HG03342 (cell line): ENCODE measurements at regions not wholly inside any gene's neighbourhood (a gene's known extent, or its start where the extent isn't known, plus 50 kb on each side); places are given as distances from the start of the nearest gene placed in this dataset.
A peak's percentile ranks its signal among the peaks of the same experiment; 100 is the strongest.
"Not testable (repeated sequence)": the region's sequence is repeated elsewhere in the genome, so short reads cannot be mapped to it uniquely, and the experiment has no call there.

Experiments
- ATAC-seq: cut with Tn5 transposase; IDR thresholded peaks from one replicate; pipeline ENCODE4 v1.9.1; 2021; ENCODE audit warnings: mild to moderate bottlenecking, moderate library complexity; ENCODE audit not compliant: unreplicated experiment

DNA sequence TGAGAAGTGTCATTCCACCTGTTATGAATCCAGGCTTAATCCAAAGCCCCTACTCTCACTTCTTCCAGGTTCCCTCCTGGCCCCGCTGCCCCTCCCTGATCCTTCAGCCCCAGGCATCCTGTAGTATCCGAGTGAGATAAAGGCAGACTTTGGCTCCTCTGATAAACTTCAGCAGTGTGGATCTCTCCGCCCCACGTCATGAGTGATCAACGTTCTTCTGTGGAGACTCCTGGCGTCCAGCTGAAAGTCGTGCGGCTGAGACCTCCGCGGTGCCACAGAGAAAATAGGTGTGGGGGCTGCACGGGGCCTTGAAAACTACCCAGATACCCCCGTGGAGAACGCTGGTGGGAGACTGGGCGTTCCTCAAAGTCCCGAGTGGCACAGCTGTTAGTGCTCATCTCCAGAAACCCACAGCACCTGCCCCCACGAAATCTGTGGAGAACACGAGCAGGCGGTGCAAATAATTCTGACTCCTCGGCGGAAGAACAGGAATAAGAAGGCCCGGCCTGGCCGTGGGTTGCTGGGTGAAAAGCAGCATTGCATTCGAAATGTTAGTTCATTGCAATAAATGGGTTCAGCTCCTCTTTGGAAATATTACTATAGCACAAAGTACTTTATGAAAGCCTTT is 180.0 kb upstream of the RGS6 start:
- ATAC-seq = no peak

DNA sequence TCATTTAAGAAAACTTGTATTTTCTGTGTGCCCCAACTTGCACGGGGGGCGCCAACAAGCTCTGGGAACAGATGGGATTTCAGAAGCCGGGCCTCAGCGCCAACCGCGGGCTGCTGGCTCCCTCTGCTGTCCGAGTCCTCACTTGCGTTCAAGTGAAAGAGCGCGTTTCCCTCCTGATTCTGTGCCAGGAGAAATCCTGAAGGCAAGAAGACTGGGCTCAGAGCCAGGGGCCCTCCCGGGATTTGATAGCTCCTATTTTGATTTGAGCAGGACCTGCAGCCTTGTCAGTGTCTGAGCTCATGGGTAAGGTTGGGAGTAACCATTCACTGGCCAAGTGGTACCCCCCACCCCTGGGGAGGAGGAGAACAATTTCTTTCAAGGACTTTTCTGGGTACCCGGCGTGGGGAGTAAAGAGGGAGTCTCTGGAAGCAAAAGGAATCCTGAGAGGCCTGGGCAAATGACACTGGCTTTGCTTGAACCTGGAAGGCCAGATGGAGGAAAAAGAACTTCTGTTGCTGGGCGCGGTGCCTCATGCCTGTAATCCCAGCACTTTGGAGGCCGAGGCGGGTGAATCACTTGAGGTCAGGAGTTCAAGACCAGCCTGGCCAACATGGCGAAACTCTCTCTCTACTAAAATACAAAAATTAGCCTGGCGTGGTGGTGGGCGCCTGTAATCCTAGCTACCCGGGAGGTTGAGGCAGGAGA is 179.0 kb upstream of the RGS6 start:
- no peak for ATAC-seq

DNA sequence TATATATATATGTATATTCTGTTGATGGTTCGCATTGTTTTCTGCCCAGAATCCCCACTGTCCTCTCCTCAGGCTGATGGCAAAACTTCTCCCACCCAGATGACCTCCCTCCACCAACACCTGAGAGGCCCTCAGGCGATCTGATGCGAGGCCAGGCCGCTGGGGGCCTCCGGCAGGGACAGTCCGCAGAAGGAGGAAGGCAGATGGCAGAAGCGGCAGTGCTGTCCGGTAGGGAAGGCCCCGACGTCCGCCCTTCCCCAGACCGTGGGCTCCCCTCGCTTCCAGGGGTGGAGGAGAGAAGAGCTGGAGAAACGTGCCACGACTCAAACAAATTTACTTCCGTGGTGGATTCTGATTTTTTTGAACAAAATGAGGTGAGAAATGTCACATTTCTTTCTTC is 178.3 kb upstream of the RGS6 start:
- ATAC-seq = no peak

DNA sequence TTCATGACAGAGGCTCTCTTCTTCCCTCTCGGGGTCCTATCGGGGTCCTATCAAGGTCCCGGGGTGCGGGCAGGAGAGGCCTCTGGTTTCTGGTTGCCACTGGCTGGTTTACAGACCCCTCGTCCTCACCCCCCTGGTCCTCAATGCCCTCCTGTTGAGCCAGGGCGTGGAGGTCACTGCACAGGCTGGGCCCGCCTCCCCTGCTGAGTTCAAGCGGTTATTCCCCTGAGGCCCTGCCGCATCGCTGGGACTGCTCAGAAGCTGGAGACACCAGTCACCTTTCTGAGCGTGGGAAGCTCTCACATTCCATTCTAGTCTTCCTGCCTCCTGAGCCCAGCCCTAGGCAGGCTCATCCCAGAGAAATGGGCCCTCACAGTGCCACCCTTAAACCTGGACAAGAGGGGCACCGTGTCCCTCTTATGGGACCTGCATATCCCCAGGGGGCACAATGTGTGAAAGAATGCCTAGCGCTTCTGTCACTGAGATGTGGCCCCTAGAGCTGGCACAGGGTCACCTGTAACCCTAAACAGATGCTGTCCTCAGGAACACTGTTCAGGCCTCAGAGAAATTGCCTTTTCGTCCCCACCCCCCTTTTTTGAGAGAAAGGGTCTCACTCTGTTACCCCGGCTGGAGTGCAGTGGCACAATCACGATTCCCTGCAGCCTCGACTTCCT is 177.7 kb upstream of the RGS6 start:
- ATAC-seq = no peak

DNA sequence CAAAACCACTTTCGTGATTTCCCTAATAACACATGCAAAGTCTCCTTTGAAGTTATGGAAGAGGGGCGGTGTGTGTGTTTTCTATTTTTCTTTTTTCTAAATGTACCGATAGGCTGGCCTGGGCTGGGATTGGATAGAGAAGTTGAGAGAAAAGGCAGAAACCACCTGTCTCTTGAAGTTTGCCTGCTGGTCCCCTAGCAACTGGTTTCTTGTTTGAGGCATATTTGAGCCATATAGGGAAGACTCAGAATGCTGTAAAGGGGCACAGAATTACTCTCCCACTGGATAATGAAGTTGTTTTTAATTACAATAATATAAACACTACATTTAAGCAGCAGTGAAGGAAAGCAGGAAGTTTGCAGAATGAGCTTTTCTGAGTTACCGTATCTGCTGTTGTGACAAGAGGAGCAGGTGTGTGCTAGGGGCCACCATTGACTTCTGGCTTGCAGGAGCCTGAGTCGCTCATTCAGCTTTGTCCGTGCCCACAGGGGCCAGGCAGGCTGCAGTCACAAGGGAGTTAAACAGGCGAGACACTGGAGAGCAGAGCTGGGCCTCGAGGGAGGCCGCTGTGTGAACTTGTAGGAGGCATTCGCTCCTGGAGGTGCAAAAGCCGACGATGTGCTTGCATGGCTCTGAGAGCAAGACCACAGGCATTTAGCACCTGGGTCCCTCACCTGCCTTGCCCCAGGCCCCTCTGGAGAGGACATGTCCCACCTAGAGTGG is 173.8 kb upstream of the RGS6 start:
- no peak for ATAC-seq

DNA sequence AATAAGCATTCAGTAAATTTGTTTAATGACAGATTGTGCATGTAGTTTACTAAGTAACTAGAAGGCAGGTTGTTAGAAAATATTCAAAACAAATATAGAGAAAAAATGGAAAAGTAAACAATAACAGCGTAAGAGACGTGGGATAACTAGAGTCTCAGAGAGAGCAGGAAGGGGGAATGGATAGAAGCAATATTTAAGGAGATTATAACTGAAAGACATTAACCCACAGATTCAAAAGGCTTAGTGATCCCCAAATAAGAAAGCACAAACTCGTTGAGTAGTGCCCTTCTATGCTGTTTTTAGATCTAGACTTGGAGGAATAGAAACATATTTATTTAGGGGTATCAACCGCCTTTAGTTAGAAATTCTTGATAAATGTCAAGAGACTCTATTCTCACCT is 169.7 kb upstream of the RGS6 start:
- no peak for ATAC-seq

DNA sequence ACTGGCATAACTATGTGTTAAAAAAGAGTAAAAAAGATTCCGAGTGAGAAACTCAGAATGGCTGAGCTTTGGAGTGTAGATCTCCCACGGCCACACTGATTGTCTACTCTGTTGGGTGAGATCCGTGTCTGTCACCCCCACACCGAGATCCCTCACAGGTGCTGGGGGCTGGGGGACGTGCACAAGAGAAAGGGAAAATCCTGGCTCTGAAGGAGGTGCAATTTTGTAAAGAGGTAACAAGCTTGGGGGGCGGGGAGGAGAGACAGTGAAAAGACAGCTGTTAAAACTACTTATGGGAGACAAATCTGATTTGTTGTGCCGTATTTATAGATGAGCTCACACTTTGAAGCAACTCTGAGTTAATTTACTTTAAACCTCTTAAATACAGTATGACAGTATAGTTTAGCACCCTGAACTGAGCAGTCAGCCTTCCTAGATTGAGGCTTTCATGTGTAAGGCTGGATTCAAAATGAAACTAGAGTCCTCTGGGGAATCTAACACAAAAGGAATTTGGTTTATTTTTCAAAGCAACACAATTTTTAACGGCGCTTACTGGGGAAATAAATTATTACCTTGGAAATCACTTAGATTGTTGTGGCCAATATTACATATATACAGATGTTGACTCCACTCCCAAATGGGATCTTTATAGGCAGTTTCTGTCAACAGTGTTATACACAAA is 167.4 kb upstream of the RGS6 start:
- no peak for ATAC-seq

DNA sequence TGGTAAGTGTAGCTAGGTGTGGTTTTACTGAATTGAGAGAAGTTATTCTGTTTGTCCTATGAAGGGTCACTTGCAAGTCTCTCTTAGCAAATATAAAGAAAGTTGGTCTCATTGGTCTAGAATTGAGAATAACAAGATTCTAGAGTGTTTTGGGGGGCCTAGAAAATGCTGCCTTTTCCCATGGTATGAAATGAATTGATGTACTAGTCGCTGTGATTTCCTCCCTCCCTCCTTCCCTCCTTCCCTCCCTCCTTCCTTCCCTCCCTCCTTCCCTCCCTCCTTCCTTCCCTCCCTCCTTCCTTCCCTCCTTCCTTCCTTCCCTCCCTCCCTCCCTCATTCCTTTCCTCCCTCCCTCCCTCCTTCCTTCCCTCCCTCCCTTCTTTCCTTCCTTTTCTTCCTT is 166.7 kb upstream of the RGS6 start:
- no peak for ATAC-seq

DNA sequence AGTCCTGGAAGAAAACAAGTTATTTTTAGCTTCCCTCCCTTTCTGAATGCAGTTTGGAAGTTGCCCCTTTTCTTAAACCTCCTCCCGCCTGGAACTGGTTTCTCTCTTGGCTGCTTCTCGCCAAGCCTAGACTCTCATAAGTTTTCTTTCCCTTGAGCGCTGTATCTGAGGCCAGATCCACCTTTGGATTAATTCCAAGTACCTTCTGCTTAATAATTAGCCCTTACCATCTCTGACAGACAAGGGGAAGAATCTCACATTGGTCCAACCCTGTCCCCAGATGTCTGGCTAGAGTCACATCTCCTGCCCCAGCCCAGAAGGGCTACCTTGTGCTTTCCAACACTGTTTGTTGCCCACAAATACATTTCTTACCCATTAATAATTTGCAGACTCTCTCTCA is 161.8 kb upstream of the RGS6 start:
- no peak for ATAC-seq

DNA sequence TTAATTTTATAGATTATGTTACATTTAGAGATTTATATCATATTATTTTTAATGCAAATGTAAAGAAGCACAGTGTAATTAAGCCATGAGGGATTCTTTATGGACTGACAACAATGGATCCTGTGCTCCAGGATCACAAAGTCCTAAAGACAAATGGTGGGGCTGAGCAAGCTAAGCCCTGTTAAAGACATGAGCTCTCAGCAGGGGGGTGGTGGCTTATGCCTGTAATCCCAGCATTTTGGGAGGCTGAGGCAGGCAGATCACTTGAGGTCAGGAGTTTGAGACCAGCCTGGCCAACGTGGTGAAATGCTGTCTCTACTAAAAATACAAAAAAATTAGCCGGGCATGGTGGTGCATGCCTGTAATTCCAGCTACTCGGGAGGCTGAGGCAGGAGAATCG is 160.8 kb upstream of the RGS6 start:
- ATAC-seq = not testable (repeated sequence)

DNA sequence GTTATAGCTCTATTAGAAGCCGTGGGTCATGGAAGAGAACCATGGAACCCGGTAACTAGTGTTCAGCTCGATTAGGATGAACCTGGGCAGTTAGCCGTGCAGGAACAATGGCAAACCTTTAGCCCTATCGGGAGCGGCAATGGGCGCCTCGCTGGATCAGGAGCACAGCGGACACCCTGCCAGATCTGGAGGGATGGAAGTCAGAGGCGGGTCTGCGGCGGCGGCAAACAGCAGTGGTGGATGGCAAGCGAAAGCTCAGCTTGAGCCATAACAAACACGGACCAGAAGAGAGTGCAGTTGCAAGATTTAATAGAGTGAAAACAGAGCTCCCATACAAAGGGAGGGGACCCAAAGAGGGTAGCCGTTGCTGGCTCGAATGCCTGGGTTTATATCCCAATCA is 160.2 kb upstream of the RGS6 start:
- ATAC-seq = not testable (repeated sequence)

DNA sequence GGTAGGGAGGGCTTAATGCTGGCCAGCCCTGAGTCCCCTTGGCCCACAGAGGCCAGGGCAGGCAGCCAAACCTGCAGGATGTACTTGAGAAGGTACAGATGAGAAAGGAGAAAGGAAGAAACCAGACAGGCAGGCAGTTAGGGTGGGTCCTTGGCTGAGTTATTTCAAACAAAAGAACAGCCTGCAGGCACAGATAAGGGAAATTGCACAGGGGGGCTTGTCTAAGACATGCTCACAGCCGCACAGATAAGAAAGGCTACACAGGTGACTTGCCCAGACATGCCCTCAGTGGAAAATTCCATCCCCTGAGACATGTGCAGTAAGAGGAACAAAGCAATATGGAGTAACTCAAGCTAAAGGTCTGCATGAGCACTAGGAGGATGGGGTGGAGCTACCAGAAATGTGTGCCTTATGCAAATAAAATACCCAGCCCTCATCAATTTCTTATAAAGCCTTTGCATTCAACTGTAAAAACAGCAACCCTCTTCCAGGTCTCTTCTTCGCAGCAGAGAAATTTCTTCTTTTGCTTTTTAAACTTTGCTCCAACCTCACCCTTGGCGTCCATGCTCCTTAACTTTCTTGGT is 158.2 kb upstream of the RGS6 start:
- no peak for ATAC-seq

DNA sequence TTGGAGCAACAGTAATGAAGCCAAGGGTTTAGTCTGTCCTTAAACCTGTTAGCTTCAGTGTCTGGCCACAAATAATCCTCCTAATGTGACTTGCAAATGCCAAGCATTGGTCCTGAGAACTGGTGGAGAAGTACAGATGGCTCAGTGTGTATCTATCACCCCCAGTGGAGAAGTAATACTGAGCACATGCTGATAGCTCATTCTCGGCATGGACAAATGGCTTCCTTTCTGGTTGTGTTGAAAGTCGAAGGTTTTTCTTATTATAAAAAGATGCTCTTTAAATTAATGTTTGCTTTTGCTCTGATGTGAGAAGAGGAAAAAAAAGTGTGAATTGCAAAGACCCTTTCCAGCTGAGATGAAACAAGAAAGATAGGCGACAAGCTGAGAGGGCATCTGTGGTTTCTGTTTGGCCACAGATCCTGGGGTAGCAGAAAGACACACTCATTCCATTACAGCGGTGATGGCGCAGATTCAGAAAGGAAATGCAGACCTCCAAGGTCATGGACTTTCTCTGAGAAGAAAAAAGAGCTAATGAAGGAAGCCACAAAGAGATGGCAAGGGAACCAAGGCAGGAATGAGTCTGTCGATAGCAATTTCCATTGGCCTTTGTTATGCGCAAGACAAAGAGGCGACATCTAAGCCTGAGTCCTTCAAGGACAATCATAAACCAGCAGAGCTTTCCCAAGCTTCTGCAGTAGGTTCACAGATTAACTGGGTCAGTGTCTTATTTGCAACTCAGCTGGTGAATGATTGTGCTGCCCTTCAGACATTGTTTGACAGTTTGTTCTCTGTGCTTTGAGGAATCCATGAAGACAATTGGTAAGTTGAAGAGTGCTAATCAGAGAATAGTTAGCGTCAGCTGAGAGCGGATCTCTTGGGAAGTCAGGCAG is 155.5 kb upstream of the RGS6 start:
- peak; percentile 51 for ATAC-seq

DNA sequence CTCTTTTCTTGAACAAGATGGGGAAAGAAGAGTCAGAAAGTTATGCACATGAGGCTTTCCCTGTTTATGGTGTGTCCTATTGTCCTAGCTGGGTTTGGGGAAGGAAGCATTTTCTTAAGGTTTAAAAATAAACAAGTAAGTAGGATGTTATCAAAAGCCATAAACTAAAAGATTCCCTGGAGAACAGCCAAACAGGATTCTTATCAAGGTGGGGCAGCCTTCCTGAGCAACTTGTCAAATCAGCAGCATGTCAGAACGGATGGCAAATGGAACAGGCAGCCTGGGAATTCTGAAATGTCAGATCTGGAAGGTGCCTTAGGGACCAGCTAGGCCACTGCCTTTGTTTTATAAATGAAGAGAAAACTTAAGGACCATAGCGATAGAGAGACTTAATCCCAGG is 152.2 kb upstream of the RGS6 start:
- ATAC-seq = no peak

DNA sequence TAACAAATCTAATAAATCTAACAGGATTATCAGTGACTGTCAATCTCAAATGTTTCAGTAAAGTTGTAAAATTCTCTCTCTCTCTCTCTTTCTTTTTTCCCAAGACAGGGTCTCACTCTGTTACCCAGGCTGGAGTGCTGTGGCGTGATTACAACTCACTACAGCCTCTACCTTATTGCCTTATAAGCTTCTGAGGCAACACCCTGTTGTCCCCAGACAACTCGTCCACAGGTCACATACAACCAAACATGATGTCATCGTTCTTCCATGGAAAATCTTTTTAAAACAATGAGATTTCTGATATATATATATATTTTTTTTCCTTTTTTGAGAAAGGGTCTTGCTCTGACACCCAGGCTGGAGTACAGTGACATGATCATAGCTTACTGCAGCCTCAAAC is 151.4 kb upstream of the RGS6 start:
- ATAC-seq = no peak

DNA sequence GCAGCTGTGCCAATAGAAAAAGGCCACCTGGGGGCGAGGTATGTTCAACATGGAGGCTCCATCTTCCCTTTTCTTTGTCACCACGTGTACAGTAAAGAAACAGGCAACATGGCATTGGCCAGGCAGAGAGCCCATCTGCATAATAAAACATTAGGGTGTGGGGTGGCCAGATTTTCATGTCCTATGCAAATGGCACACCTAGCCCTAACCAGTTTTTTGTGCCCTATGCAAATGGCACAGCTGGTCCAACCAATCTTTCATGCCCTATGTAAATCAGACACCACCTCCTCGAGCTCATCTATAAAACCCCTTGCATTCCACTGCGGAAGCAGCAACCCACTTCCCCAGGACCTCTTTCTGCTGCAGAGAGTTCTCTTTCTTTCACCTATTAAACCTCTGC is 149.1 kb upstream of the RGS6 start:
- ATAC-seq = no peak

DNA sequence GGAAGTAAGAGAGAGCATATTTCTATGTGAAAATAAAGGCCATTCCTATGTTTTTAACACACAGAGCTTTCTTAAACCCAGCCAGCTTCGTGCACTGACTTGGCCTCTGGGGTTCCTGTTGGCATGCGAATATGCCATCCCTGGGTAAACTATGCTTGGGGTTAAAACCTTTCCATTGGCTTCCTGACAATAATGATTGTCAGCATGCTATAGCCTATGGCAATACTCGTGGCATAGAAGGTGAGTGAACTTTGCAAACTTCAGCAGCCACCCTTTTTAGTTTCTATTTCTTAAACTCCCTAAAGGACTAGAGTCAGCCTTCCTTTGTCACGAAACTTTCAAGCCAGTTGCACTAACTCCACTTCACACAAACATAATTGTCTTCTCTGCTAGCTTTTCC is 148.4 kb upstream of the RGS6 start:
- no peak for ATAC-seq

DNA sequence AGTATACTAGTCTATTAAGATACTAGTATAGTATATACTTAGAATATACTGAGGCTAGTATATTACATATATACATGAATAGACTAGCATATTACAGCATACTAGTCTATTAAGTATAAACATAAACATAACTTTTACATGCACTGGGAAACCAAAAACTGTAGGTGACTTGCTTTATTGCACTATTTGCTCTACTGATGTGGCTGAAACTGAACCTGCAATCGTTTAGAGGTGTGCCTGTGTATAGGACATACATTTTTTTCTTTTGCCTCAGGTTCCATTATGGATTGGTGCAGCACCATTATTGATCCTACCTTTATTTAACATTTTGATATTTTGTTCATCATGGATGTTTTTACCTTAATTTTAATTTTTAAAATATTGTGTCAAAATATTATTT is 143.2 kb upstream of the RGS6 start:
- no peak for ATAC-seq

DNA sequence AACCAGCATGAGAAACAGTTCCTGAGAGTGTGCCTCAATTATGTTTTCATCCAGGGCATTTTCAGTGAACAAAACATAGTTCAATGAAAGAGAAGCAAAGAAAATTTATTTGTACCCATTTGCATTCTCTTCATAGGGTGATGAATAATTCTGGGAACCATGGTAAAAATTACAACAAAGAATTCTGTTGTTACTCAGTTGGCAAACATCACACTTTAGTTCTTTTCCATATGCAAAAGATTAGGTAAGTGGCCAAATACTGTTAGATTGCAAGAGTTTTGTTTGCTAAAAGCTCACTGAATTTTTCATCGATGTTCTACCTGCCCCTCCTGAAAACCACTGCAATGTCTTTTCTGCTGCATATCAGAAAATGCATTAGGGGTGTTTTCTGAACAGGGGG is 132.4 kb upstream of the RGS6 start:
- no peak for ATAC-seq

DNA sequence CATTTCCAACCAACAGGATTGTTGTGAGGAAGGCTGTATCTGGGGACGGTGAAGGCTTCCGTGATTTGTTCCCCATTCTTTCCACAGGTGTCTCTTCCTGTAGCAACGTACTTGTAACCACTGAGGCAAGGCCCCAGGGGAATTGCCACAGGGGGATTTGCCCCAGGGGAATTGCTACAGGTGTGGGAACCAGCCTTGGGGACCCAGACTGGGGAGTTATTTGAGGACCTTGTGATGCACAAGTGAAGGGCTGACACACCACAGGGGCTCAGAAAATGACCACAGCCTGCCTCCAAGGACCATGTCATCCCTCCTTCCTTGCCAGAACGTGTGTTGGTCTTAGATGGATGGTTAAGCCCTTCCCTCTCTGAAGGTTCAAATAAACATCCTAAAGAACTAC is 131.4 kb upstream of the RGS6 start:
- ATAC-seq = no peak
